Cardiac muscle cell (in vitro differentiated cells and primary cell): ENCODE measurements at regions not wholly inside any gene's neighbourhood (a gene's known extent, or its start where the extent isn't known, plus 50 kb on each side); places are given as distances from the start of the nearest gene placed in this dataset.

Source experiments
- DNase-seq, 2 donors: peaks; one replicate each; pipeline versions ENCODE4 v3.0.0 to v3.0.0-alpha.2; 2010 to 2017; ENCODE audit warnings: low read depth in 1 of 2, low spot score in 1 of 2
- H3K27ac ChIP-seq: fragments of 200-600 bp; sonication (generic); 2 replicates; pipeline ENCODE4 v1.5.1; 2016
- H3K27me3 ChIP-seq: fragments of 200-600 bp; sonication (generic); 2 replicates; pipeline ENCODE4 v1.6.0; 2016; ENCODE audit warnings: control low read depth
- H3K36me3 ChIP-seq: fragments of 200-600 bp; sonication (generic); 2 replicates; pipeline ENCODE4 v1.5.1; 2016; ENCODE audit warnings: control low read depth
- H3K4me1 ChIP-seq: fragments of 200-600 bp; sonication (generic); 2 replicates; pipeline ENCODE4 v1.8.1; 2017; ENCODE audit warnings: low read depth, mild to moderate bottlenecking, mixed run types
- H3K4me3 ChIP-seq: fragments of 200-600 bp; sonication (generic); 2 replicates; pipeline ENCODE4 v1.5.1; 2016; ENCODE audit warnings: mild to moderate bottlenecking
- H3K9me3 ChIP-seq: fragments of 200-600 bp; sonication (generic); 2 replicates; pipeline ENCODE4 v1.5.1; 2017; ENCODE audit warnings: low read depth, mild to moderate bottlenecking, control low read depth
- TF ChIP-seq, protein P1 (sequence below): IDR thresholded peaks from 2 replicates; pipeline ENCODE4 v1.5.1; 2012; ENCODE audit warnings: low read depth, mild to moderate bottlenecking, low read length

- no peaks in the 10 kb centered on the region for H3K9me3 ChIP-seq
- no peak overlapping the region for H3K27ac ChIP-seq
- H3K4me3 ChIP-seq = no peak overlapping the region
- no peak for DNase-seq
- no peaks in the 10 kb centered on the region for H3K36me3 ChIP-seq
- H3K4me1 ChIP-seq = no peaks in the 10 kb centered on the region
- TF ChIP-seq, protein P1, sequence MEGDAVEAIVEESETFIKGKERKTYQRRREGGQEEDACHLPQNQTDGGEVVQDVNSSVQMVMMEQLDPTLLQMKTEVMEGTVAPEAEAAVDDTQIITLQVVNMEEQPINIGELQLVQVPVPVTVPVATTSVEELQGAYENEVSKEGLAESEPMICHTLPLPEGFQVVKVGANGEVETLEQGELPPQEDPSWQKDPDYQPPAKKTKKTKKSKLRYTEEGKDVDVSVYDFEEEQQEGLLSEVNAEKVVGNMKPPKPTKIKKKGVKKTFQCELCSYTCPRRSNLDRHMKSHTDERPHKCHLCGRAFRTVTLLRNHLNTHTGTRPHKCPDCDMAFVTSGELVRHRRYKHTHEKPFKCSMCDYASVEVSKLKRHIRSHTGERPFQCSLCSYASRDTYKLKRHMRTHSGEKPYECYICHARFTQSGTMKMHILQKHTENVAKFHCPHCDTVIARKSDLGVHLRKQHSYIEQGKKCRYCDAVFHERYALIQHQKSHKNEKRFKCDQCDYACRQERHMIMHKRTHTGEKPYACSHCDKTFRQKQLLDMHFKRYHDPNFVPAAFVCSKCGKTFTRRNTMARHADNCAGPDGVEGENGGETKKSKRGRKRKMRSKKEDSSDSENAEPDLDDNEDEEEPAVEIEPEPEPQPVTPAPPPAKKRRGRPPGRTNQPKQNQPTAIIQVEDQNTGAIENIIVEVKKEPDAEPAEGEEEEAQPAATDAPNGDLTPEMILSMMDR = no peak
- H3K27me3 ChIP-seq = no peaks in the 10 kb centered on the region
Observed at GRCh38 chr16:5314377-5314776, 216.8 kb upstream of the EEF2KMT start.

DNA sequence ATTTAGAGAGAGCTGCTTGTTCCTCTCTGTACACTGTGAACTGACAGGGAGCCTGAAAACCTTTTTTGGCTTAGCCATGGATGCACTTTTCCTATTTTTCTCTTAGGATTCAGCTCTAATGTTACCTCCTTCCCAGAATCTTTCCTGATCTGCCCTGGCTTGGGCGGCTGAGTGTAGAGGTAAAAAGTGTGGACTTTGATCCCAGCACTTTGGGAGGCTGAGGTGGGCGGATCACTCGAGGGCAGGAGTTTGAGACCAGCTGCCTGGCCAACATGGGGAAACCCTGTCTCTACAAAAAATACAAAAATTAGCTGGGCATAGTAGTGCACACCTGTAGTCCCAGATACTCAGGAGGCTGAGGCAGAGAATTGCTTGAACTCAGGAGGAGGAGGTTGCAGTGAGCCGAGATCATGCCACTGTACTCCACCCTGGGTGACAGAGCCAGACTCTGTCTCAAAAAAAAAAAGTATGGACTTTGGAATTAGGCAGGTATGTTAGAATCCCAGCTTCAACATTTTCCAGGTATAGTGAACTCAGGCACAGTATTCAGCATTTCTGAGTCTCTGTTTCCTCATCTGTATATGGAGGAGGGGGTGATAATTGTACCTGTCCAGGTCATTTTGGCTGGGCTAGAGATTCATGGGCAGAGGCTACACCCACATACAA, 212.5 kb upstream of the EEF2KMT start:
- Histone ChIP-seq H3K9me3 (no peaks in the 10 kb centered on the region), H3K27ac (no peak overlapping the region), H3K4me1 (no peaks in the 10 kb centered on the region), H3K27me3 (no peaks in the 10 kb centered on the region), H3K4me3 (no peak overlapping the region), H3K36me3 (no peaks in the 10 kb centered on the region)
- no peak for DNase-seq
- TF ChIP-seq, protein P1 = no peak

DNA sequence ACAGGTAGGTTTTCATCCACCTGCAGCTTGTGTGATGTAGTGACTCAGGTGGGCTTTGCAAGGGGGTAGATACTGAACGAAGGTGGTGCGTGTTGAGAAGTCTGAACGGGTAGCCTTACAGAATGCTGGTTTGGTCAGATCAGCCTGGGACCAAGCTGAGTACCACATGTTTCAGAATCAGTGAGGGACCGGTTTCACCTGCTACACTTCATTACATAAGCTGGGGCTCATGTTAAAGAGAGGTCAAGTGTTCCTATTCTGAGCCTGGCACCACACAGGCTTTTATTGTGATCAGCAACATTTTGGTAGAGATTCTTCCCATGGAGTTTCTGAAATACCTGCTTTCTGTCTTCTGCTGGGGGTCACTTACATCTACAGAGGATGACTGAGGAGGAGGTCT, 207.4 kb upstream of the EEF2KMT start:
- TF ChIP-seq, protein P1 = no peak
- DNase-seq = no peak
- Histone ChIP-seq H3K27ac (no peak overlapping the region), H3K4me3 (no peak overlapping the region), H3K36me3 (no peaks in the 10 kb centered on the region), H3K9me3 (no peaks in the 10 kb centered on the region), H3K4me1 (no peaks in the 10 kb centered on the region), H3K27me3 (no peaks in the 10 kb centered on the region)

DNA sequence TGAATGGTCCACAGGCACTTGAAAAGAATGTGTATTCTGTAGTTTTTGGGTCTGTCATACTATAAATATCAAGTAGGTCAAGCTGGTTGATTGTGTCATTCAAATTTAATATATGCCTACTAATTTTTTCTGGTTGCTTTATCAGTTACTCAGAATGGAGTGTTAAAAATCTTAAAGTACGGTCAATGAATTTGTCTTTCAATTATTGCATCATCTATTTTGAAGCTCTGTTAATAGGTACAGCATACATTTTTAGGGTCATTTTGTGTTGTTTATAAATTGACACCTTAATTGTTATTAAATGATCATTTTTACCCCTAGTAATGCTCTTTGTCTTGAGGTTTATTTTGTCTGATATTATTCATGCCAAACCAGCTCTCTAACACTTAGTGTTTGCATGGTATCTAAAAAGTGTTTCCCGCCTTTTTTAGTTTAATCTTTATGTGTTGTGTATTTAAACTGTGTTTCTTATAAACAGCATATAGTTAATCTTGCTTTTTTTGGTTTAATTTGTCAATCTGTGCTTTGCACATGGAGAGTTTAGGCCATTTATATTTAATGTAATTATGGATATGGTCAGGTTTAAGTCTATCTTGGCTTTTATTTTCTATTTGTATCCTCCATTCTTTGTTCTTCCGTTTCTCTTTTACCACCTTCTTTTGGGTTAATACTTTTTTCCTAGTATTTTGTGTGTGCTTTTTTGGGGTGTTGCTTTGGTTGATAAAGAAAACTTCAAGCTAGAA, 204.9 kb upstream of the EEF2KMT start:
- Histone ChIP-seq H3K9me3 (no peaks in the 10 kb centered on the region), H3K27me3 (no peaks in the 10 kb centered on the region), H3K4me1 (no peaks in the 10 kb centered on the region), H3K4me3 (no peak overlapping the region), H3K27ac (no peak overlapping the region), H3K36me3 (no peaks in the 10 kb centered on the region)
- no peak for DNase-seq
- TF ChIP-seq, protein P1 = no peak

DNA sequence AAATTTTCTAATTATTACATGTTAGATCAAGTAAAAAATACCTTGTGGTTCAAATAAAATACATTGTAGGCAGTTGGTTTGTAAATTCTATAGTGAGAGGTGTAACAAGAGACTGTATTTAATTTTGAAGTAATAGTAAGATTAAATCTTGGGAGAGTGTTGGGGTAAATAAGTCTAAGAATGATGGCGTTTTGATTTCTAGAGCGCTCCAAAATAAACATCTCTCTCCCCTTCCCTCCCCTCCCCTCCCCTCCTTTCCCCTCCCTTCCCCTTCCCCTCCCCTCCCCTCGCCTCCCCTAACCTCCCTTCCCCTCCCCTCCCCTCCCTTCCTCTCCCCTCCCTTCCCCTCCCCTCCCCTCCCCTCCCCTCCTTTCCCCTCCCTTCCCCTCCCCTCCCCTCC, 200.6 kb upstream of the EEF2KMT start:
- TF ChIP-seq, protein P1 = no peak

More for the DNA sequence above, 200.6 kb upstream of the EEF2KMT start:
- no peaks in the 10 kb centered on the region for H3K4me1 ChIP-seq
- H3K4me3 ChIP-seq = no peak overlapping the region
- no peak overlapping the region for H3K27ac ChIP-seq
- H3K9me3 ChIP-seq = no peaks in the 10 kb centered on the region
- no peaks in the 10 kb centered on the region for H3K27me3 ChIP-seq
- no peak for DNase-seq
- H3K36me3 ChIP-seq = no peaks in the 10 kb centered on the region
